ENCODE measurements at regions not wholly inside any gene's neighbourhood (a gene's known extent, or its start where the extent isn't known, plus 50 kb on each side); places are given as distances from the start of the nearest gene placed in this dataset.
"Not testable (repeated sequence)": the region's sequence is repeated elsewhere in the genome, so short reads cannot be mapped to it uniquely, and the experiment has no call there.

DNA sequence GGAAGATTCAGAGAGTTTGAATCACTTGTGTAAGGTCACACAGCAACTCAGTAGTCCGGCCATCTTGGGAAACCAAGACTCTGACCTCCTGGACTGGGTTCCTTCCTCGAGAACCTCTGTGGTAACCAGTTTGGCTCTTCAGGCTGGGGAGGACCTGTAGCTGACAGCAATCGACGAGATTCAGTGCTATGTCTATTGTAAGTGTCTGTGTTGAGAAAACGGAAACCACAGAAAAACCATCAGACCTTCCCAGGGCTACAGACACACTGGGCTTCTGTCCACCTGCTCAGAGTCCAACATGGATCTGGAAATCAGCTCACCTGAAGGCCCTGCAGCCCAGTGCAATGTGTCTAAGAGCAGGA lies 403.7 kb downstream of the RPS24 start:
- no peak for DNase-seq (ENCODE audit: low read depth)

DNA sequence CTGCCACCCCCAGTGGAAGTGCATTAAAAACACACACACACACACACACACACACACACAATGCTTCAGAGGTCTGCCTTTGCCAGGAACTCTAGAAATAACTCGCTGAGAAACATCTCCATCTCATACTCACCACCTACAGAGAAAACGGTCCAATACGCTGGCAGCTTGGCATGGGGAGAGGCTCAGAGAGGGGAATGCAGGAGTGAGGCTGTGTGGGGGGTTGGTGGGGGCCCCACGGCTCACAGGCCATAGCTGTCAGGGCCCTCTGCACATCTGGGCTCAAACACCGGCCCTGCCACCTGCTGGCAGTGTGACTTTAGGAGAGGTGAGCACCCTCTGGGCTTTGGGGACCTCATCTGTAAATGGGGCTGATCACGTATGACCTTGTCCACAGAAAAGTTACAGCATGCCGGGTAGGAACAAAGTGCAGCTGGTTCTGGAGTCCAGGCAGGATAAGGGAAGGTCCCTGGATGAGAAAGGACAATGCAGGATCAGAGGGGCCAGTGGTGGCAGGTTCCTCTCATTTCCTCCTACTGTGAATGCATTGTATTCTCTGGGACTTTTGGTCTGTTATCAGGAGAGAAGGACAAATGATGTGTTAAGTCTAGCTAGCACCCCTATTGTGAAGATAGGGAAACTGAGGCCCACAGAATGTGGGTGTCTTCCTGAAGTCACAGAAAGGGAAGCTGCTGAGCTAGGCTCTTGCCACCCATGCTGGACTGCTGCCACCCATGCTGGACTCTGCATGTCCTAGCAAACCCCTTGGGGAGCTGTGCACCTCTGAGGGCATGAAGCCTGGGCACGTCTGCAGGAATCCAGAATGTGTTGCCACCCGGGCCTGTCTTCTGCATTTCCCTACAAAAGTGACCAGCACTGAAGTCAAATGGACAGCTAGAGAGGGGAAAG lies 404.6 kb downstream of the RPS24 start:
- no peak for DNase-seq (ENCODE audit: low read depth)

GRCh38 chr10:78438907-78439809 lies 405.5 kb downstream of the RPS24 start:
- no peak for DNase-seq (ENCODE audit: low read depth)

GRCh38 chr10:78441010-78441409 lies 407.3 kb downstream of the RPS24 start:
- no peak for DNase-seq (ENCODE audit: low read depth)

GRCh38 chr10:78441694-78442093 lies 408.0 kb downstream of the RPS24 start:
- DNase-seq (ENCODE audit: low read depth), result peak; percentile 45

DNA sequence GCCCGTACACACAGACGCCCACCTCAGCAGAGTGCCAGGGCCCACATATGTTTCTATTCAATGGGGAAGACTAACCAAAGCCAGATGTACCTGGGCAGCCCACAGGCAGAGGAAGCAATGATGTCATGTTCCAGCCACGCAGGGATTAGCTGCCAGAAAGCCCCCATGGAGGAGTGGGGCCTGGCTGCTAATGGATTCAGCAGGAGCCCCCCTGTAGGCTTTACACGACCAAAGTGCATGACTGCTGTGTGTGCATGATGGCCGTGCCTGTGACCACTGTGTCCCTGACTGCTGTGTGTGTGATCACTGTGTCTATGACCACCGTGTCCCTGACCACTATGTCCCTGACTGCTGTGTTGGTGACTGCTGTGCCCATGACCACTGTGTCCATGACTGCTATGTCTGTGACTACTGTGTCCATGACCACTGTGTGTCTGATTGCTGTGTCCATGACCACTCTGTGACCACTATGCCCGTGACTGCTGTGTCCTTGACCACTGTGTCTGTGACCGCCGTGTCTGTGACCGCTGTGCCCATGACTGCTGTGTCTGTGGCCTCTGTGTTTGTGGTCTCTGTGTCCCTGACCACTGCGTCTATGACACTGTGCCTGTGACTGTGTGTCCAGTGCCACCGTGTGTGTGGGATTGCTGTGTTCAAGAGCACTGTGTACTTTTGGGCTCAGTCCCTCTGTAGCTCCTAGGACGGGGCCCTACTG lies 409.3 kb downstream of the RPS24 start:
- no peak for DNase-seq (ENCODE audit: low read depth)

GRCh38 chr10:78443900-78444571 lies 410.4 kb downstream of the RPS24 start:
- no peak for DNase-seq (ENCODE audit: low read depth)

DNA sequence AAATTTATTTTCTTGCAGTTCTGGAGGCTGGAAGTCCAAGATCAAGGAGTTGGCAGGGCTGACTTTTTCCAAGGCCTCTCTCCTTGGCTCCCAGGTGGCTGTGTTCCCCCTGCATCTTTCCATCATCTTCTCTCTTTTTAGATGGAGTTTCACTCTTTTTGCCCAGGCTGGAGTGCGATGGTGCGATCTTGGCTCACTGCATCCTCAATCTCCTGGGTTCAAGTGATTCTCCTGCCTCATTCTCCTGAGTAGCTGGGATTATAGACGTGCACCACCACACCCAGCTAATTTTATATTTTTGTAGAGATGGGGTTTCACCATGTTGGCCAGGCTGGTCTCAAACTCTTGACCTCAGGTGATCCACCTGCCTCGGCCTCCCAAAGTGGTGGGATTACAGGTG lies 411.1 kb downstream of the RPS24 start:
- DNase-seq (ENCODE audit: low read depth), result not testable (repeated sequence)

DNA sequence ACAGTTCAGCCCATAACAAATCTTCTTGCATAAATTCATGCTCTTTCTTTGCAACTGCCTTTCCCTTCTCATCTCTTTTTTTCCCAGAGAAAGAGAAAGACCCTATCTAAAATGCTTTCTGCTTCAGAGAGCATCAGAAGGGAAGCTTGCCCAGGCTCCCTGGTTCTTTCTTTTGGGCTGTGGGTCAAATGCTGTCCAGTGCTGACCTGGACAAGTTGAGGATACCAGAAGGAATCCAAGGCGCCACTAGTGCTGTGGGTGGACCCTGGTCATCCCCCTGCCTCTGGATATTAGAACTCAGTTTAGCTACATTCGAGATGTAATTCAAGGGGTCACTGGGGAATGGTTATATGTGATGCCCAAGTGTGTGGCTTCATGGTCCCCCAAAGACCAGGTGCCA lies 411.6 kb downstream of the RPS24 start:
- no peak for DNase-seq (ENCODE audit: low read depth)

DNA sequence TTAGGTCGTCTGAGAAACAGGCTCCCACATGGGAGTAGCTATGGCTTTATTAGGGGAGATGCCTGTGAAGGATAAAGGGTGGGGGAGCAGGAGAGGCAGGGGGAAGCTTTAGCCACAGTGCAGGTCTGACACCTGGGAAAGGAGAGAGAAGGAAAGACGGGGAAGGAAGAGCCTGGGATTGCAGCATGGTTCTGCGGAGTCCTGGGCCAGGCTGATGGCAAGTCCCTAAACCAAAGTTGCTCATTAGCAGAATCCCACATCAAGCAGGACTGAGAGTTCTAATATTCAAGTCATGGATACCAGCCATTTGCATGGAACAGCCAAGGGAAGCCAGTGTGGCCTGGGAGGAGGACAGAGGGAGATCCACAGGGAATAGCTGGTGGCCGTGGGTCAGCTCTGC lies 414.8 kb downstream of the RPS24 start:
- no peak for DNase-seq (ENCODE audit: low read depth)

- DNase-seq (ENCODE audit: low read depth), result no peak
Observed at GRCh38 chr10:78448994-78449418, 415.3 kb downstream of the RPS24 start.

DNA sequence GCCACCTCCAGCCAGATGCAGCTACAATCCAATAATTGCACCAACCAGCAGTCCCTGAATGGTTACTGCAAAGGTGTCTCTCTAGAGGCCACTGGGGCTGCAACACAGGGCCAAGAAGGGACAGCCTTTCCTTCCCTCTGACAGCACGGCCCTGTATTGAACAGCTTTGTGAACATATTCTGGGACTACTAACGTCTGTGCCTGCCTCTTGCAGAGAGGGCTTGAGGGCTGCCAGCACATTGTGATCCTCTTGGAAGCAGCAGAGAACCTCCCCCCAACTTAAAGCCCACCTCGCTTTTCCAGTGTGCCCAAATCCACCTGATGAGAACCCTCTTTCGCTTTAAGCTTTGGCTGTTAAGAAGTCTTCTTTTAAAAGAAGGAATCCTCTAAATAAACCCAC lies 415.9 kb downstream of the RPS24 start:
- no peak for DNase-seq (ENCODE audit: low read depth)

- DNase-seq (ENCODE audit: low read depth), result no peak
Observed at GRCh38 chr10:78450239-78450638, 416.6 kb downstream of the RPS24 start.

GRCh38 chr10:78450807-78451485 lies 417.3 kb downstream of the RPS24 start:
- no peak for DNase-seq (ENCODE audit: low read depth)

- peak; percentile 54 for DNase-seq (ENCODE audit: low read depth)
Observed at GRCh38 chr10:78451592-78451991, 417.9 kb downstream of the RPS24 start.

GRCh38 chr10:78454123-78454645 lies 420.5 kb downstream of the RPS24 start:
- DNase-seq (ENCODE audit: low read depth), result peak; percentile 43

DNA sequence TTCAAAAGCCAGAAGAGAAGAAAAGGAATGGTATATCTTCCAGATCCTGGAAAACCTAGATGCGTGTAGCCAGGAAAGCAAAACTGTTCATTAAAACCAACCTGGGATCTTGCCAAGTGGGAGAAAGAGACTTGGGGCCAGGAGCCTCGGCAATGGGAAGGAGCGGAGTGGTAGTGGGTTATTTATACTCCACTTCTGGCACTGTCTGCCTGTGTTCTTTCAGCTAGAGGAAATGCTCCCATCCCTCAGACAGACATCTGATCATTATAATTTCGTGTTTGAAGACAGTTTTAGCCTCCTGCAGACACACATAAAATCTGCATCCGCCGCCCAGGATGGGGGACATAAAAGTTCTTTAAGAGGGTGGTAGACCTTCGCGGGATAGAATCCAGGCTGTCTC lies 421.6 kb downstream of the RPS24 start:
- no peak for DNase-seq (ENCODE audit: low read depth)

DNA sequence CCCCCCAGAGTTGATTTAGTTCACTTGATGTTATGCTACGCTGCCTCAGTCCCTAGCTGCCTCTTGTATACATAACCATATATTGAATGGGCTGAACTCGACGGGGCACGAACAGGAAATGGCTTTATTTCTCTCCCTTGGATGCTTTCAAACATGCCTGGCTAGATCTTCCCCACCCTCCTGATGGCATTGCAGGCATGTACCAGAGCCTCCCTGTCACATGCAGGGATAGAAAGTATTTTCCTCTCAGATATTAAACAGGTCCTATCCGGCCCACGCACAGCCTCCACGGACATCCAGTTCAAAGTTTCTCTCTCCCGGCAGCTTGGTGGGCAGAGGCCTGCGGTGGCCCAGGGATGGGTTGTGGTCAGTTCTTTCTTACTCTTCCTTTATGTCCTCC lies 422.1 kb downstream of the RPS24 start:
- no peak for DNase-seq (ENCODE audit: low read depth)

- DNase-seq (ENCODE audit: low read depth), result no peak
Observed at GRCh38 chr10:78456649-78457400, 423.2 kb downstream of the RPS24 start.

- peak; percentile 88 for DNase-seq (ENCODE audit: low read depth)
Observed at GRCh38 chr10:78457804-78458482, 424.3 kb downstream of the RPS24 start.
